Stimulated activated naive B cell treated with anti-CD40 and anti-IgM and Interleukin-4, amounts not matched to agents 10 μg/mL and 1 μg/mL and 100 μg/mL, for 72 hours (primary cell): ENCODE measurements at regions not wholly inside any gene's neighbourhood (a gene's known extent, or its start where the extent isn't known, plus 50 kb on each side); places are given as distances from the start of the nearest gene placed in this dataset.

Source experiments
- ATAC-seq, 2 donors: fragments of 150-1000 bp; cut with Tn5 transposase; replicated peaks; 2 replicates each; pipeline ENCODE4 v1.10.0; 2021; ENCODE audit warnings: moderate library complexity in 1 of 2
- DNase-seq: peaks from one replicate; pipeline ENCODE4 v3.0.0; 2021
- H3K27ac Mint-ChIP-seq: one replicate; pipeline ENCODE4 v1.8.0; 2022; ENCODE audit warnings: mild to moderate bottlenecking, mixed read lengths
- H3K27me3 Mint-ChIP-seq, 2 donors: one replicate each; pipeline ENCODE4 v1.8.0; 2022; ENCODE audit warnings: mixed read lengths in 2 of 2
- H3K36me3 Mint-ChIP-seq, 2 donors: one replicate each; pipeline ENCODE4 v1.8.0; 2022; ENCODE audit warnings: mixed read lengths in 2 of 2, mild to moderate bottlenecking in 1 of 2
- H3K4me1 Mint-ChIP-seq, 2 donors: one replicate each; pipeline ENCODE4 v1.8.0; 2022; ENCODE audit warnings: mixed read lengths in 2 of 2, mild to moderate bottlenecking in 1 of 2
- H3K4me3 Mint-ChIP-seq, 2 donors: one replicate each; pipeline ENCODE4 v1.8.0; 2022; ENCODE audit warnings: mild to moderate bottlenecking in 2 of 2, mixed read lengths in 2 of 2, moderate library complexity in 1 of 2
- H3K9me3 Mint-ChIP-seq, 2 donors: one replicate each; pipeline ENCODE4 v1.8.0; 2022; ENCODE audit warnings: mixed read lengths in 2 of 2, mild to moderate bottlenecking in 1 of 2

GRCh38 chr12:115840159-115840558 is 437.3 kb downstream of the MED13L start:
- no peaks in the 10 kb centered on the region for H3K9me3 Mint-ChIP-seq
- DNase-seq (no peak), ATAC-seq (no peak)
- H3K4me3 Mint-ChIP-seq = no peak overlapping the region
- no peaks in the 10 kb centered on the region for H3K36me3 Mint-ChIP-seq
- peaks cover 0 to 5% of the 10 kb centered on the region in 2 donors for H3K27me3 Mint-ChIP-seq
- H3K4me1 Mint-ChIP-seq = no peaks in the 10 kb centered on the region
- H3K27ac Mint-ChIP-seq = no peak overlapping the region

DNA sequence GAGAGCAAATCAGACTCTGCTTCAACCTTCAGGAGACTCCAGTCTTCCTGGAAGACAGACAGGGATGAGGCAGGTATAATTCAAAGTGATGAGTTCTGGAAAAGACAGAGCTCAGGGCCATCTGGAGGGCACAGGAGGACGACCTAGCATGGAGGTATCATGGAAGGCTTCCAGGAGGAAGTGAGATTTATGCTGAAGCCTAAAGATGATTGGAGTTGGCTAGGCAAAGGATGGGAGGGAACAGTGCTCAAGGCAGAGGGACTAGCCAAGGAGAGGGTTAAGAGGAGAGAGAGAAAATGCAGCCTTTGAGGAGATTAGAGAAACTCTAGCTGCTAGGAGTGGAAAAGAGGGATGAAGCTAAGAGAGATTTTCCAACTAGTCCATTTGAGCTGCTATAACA is 438.5 kb downstream of the MED13L start:
- no peaks in the 10 kb centered on the region for H3K4me1 Mint-ChIP-seq
- H3K27ac Mint-ChIP-seq = no peak overlapping the region
- ATAC-seq (no peak), DNase-seq (no peak)
- peaks cover 0 to 5% of the 10 kb centered on the region in 2 donors for H3K27me3 Mint-ChIP-seq
- no peak overlapping the region for H3K4me3 Mint-ChIP-seq
- H3K36me3 Mint-ChIP-seq = no peaks in the 10 kb centered on the region
- no peaks in the 10 kb centered on the region for H3K9me3 Mint-ChIP-seq

DNA sequence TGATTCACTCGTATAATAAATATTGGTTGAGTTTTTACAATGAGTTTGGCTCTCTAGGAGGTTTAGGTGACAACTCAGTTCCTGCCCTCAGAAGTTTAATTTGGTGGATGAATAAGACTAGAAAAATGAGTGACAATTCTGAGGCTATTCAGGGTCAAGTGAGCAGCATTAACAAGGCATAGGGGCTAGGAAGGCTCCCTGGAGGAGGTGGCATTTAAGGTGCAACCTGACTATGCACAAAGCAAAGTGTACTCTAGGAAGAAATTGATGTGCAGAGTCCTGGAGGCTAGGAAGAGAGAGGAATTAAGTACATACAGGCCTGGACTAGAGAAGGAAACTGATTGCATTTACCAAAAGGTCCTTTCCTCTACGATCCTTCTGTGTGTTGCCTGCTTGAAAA is 440.3 kb downstream of the MED13L start:
- H3K36me3 Mint-ChIP-seq = no peaks in the 10 kb centered on the region
- no peak overlapping the region for H3K4me3 Mint-ChIP-seq

GRCh38 chr12:115835445-115835844 is 442.0 kb downstream of the MED13L start:
- Mint-ChIP-seq H3K4me1 (no peaks in the 10 kb centered on the region), H3K36me3 (no peaks in the 10 kb centered on the region), H3K4me3 (no peak overlapping the region), H3K9me3 (no peaks in the 10 kb centered on the region), H3K27ac (no peak overlapping the region), H3K27me3 (peaks cover 0 to 5% of the 10 kb centered on the region in 2 donors)
- ATAC-seq (no peak), DNase-seq (no peak)

More for the DNA sequence above, 440.3 kb downstream of the MED13L start:
- Mint-ChIP-seq H3K27me3 (peaks cover 0 to 5% of the 10 kb centered on the region in 2 donors), H3K9me3 (no peaks in the 10 kb centered on the region), H3K4me1 (no peaks in the 10 kb centered on the region), H3K27ac (no peak overlapping the region)
- DNase-seq = no peak
- ATAC-seq = no peak

DNA sequence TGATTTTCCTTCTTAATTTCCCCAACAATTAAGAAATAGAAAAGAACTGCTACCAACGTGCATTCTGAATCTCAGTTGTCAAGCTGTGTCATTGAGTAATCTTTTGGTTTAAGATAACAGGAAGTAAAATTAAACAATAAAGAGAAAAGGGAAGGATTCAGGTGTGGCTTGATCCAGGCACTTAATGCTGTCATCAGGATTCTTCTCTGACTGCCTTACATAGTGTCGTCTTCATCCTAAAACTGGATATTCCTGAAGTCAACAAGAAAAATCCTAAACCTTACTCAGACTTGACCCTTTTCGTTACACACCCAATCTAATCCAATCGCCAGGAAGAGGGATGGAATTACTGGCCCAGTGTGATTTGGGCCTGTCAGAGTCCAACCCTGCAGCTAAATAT is 443.8 kb downstream of the MED13L start:
- no peak for DNase-seq
- no peak overlapping the region for H3K27ac Mint-ChIP-seq
- H3K27me3 Mint-ChIP-seq = peaks cover 0 to under 1% of the 10 kb centered on the region in 2 donors
- H3K4me3 Mint-ChIP-seq = no peak overlapping the region
- ATAC-seq = no peak
- no peaks in the 10 kb centered on the region for H3K36me3 Mint-ChIP-seq
- H3K9me3 Mint-ChIP-seq = no peaks in the 10 kb centered on the region
- no peaks in the 10 kb centered on the region for H3K4me1 Mint-ChIP-seq

- Mint-ChIP-seq H3K36me3 (no peaks in the 10 kb centered on the region), H3K4me1 (no peaks in the 10 kb centered on the region), H3K4me3 (no peak overlapping the region), H3K9me3 (peaks cover 0 to 4% of the 10 kb centered on the region in 2 donors), H3K27ac (no peak overlapping the region), H3K27me3 (no peaks in the 10 kb centered on the region)
- ATAC-seq (no peak), DNase-seq (no peak)
Observed at GRCh38 chr12:115830633-115831032, 446.9 kb downstream of the MED13L start.

DNA sequence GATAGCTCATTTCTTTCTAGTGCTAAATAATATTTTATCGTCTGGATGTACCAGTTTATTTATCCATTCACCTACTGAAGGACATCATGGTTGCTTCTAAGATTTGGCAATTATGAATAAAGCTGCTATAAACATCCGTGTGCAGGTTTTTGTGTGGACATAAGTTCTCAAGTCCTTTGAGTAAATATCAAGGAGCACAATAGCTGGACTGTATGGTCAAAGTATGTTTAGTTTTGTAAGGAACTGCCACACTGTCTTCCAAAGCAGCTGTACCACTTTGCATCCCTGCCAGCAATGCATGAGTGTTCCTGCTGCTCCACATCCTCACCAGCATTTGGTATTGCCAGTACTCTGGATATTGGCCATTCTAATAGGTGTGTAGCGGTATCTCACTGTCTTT is 447.4 kb downstream of the MED13L start:
- no peak overlapping the region for H3K27ac Mint-ChIP-seq
- no peak for ATAC-seq

GRCh38 chr12:115828168-115828567 is 449.3 kb downstream of the MED13L start:
- H3K4me1 Mint-ChIP-seq = no peaks in the 10 kb centered on the region
- peaks cover 7 to 8% of the 10 kb centered on the region in 2 donors for H3K27me3 Mint-ChIP-seq
- no peaks in the 10 kb centered on the region for H3K36me3 Mint-ChIP-seq

More for the DNA sequence above, 447.4 kb downstream of the MED13L start:
- no peak for DNase-seq
- no peak overlapping the region for H3K4me3 Mint-ChIP-seq
- no peaks in the 10 kb centered on the region for H3K27me3 Mint-ChIP-seq
- H3K4me1 Mint-ChIP-seq = no peaks in the 10 kb centered on the region
- peaks cover 0 to 4% of the 10 kb centered on the region in 2 donors for H3K9me3 Mint-ChIP-seq
- no peaks in the 10 kb centered on the region for H3K36me3 Mint-ChIP-seq

GRCh38 chr12:115824936-115825602 is 452.4 kb downstream of the MED13L start:
- no peak for ATAC-seq
- DNase-seq = no peak
- Mint-ChIP-seq H3K36me3 (no peaks in the 10 kb centered on the region), H3K27me3 (peaks cover 11 to 18% of the 10 kb centered on the region in 2 donors), H3K27ac (no peak overlapping the region), H3K4me1 (no peaks in the 10 kb centered on the region), H3K4me3 (no peak overlapping the region), H3K9me3 (peaks cover 0 to 7% of the 10 kb centered on the region in 2 donors)

More at GRCh38 chr12:115828168-115828567, 449.3 kb downstream of the MED13L start:
- ATAC-seq (no peak), DNase-seq (no peak)
- H3K4me3 Mint-ChIP-seq = no peak overlapping the region
- peaks cover 0 to 6% of the 10 kb centered on the region in 2 donors for H3K9me3 Mint-ChIP-seq
- no peak overlapping the region for H3K27ac Mint-ChIP-seq

- Mint-ChIP-seq H3K27ac (no peak overlapping the region), H3K4me1 (no peaks in the 10 kb centered on the region), H3K9me3 (peaks cover 0 to 7% of the 10 kb centered on the region in 2 donors), H3K4me3 (no peak overlapping the region), H3K36me3 (no peaks in the 10 kb centered on the region), H3K27me3 (peaks cover 15 to 28% of the 10 kb centered on the region in 2 donors)
- ATAC-seq = no peak
- DNase-seq = no peak
Observed at GRCh38 chr12:115823635-115824034, 453.9 kb downstream of the MED13L start.

- no peak overlapping the region for H3K4me3 Mint-ChIP-seq
Observed at GRCh38 chr12:115820656-115821055, 456.8 kb downstream of the MED13L start.

DNA sequence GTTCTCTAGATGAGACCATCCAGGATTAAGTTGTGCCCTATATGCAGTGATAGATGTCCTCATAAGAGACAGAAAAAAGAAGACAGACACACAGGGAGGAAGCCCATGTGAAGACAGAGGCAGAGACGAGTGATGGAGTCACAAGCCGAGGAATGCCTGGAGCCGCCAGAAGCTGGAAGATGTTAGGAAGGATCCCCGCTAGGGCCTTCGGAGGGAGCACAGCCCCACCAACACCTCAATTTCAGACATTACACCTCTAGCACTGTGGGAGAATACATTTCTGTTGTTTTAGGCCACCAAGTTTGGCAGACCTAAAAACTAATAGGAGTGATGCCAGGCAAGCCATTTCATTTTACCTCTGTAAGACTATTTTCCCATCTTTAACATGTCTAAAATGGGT is 458.5 kb downstream of the MED13L start:
- no peak for ATAC-seq
- Mint-ChIP-seq H3K9me3 (peaks cover 0 to 3% of the 10 kb centered on the region in 2 donors), H3K4me3 (no peak overlapping the region), H3K4me1 (no peaks in the 10 kb centered on the region), H3K36me3 (no peaks in the 10 kb centered on the region), H3K27ac (no peak overlapping the region), H3K27me3 (peaks cover 22 to 45% of the 10 kb centered on the region in 2 donors)
- no peak for DNase-seq

More at GRCh38 chr12:115820656-115821055, 456.8 kb downstream of the MED13L start:
- DNase-seq (no peak), ATAC-seq (no peak)
- no peaks in the 10 kb centered on the region for H3K4me1 Mint-ChIP-seq
- no peaks in the 10 kb centered on the region for H3K36me3 Mint-ChIP-seq
- peaks cover 0 to 3% of the 10 kb centered on the region in 2 donors for H3K9me3 Mint-ChIP-seq
- peaks cover 19 to 39% of the 10 kb centered on the region in 2 donors for H3K27me3 Mint-ChIP-seq
- H3K27ac Mint-ChIP-seq = no peak overlapping the region

DNA sequence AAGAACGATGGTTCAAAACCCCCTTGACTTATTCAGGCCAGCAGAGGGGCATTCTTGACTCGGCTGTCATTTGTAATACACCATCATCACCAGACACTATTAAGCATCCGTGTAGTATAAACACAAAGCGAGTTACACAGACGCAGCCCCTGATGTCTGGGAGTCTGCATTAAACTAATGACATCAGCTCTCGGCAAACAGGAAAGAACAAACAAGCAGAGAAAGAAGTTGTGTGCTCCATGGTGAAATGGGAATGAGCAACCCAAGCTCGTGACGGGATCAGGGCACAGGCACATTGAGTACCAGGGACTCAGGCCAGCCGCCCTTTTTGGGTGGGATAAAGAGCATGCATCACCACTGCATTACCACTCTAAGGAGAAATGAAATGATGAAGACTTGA is 460.1 kb downstream of the MED13L start:
- Mint-ChIP-seq H3K27me3 (peaks cover 17 to 47% of the 10 kb centered on the region in 2 donors), H3K4me3 (no peak overlapping the region), H3K36me3 (no peaks in the 10 kb centered on the region), H3K9me3 (peaks cover 4 to 5% of the 10 kb centered on the region in 2 donors), H3K4me1 (no peaks in the 10 kb centered on the region), H3K27ac (no peak overlapping the region)
- ATAC-seq (no peak), DNase-seq (no peak)

DNA sequence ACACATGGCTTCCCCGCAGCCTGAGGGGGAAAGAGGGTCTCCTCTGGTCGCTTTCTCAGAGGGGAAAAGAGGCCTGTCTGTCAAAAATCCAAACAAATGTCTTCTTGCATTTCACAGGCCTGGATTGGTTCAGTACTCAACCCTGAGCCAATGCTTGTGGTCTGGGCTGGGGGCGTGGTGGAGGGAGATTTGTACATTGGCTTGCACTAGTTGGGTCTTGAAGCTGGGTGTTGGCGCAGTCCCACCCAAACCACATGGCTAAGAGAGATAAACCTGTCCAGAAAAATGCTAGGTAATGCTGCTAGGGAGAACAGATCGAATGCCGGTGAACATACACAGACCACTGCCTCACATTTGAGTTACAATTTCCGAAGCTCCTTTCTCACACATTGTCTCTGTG is 461.6 kb downstream of the MED13L start:
- H3K27ac Mint-ChIP-seq = no peak overlapping the region
- no peak for ATAC-seq
- peaks cover 5 to 9% of the 10 kb centered on the region in 2 donors for H3K9me3 Mint-ChIP-seq
- no peaks in the 10 kb centered on the region for H3K36me3 Mint-ChIP-seq
- H3K27me3 Mint-ChIP-seq = peaks cover 14 to 40% of the 10 kb centered on the region in 2 donors
- H3K4me1 Mint-ChIP-seq = no peaks in the 10 kb centered on the region
- DNase-seq = no peak
- no peak overlapping the region for H3K4me3 Mint-ChIP-seq

DNA sequence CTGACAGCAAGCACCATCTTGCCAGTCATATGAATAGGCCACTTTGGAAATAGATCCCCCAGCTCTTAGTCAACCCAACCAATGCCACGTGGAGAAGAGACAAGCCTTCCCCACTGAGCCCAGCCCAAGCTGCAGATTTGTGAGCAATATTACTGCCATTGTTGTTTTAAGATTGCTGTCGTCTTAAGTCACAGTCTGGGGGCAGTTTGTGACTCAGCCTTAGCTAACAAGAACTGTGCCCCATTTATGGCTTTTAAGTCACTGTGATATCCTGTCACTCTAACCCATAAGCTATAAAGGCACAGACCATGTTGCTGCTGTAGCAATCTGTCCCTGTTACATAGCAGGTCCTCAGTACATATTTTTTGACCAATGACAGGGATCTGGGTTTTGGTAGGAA is 464.2 kb downstream of the MED13L start:
- no peak overlapping the region for H3K27ac Mint-ChIP-seq
- peaks cover 7 to 14% of the 10 kb centered on the region in 2 donors for H3K9me3 Mint-ChIP-seq
- H3K27me3 Mint-ChIP-seq = peaks cover 18 to 33% of the 10 kb centered on the region in 2 donors
- H3K36me3 Mint-ChIP-seq = no peaks in the 10 kb centered on the region
- no peaks in the 10 kb centered on the region for H3K4me1 Mint-ChIP-seq
- ATAC-seq (no peak), DNase-seq (no peak)
- H3K4me3 Mint-ChIP-seq = no peak overlapping the region
